Stimulated activated CD8-positive, alpha-beta memory T cell treated with anti-CD3 and anti-CD28 coated beads, Interleukin-7, amount 100 ng/mL, for 4 hours (primary cell): ENCODE measurements at regions not wholly inside any gene's neighbourhood (a gene's known extent, or its start where the extent isn't known, plus 50 kb on each side); places are given as distances from the start of the nearest gene placed in this dataset.

ENCODE experiments used
- DNase-seq, 2 donors: peaks; one replicate each; pipeline ENCODE4 v3.0.0-alpha.2; 2020; ENCODE audit warnings: low read depth in 2 of 2

DNA sequence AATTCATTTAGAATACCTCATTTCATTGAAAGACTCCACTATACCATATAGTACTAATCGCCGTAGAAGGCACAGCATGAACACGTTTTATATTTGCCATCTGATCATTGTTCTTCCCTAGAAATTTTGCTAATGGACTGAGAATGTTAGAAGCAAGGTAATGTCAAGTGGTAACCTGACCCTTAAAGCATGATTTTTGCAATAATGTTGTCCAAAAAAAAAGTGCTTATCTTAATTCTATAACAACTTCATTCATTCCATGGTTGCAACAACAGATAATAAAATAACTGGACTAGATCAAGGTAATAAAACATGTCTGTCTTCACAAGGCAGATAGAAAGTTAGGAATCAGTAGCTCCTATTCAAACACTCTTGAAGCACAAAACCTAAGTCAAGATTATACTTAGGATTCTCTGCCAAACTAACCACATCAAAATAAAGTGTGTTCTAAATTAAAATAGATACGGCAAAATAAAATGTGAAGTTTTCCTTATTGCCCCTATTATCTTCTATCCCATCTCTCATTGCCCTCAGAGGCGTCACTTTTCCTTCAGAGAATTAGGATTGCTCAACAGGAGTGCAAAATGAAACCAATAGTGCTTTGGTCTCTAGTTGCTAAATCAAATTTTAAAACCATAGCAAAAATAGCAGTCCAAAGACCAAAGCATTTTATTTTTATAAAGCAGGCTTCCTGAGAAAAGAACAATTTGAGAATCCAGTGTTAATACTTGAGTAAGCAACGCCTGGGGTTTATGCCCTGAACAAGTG, 317.4 kb upstream of the UBE2E2 start:
- DNase-seq: no peak

DNA sequence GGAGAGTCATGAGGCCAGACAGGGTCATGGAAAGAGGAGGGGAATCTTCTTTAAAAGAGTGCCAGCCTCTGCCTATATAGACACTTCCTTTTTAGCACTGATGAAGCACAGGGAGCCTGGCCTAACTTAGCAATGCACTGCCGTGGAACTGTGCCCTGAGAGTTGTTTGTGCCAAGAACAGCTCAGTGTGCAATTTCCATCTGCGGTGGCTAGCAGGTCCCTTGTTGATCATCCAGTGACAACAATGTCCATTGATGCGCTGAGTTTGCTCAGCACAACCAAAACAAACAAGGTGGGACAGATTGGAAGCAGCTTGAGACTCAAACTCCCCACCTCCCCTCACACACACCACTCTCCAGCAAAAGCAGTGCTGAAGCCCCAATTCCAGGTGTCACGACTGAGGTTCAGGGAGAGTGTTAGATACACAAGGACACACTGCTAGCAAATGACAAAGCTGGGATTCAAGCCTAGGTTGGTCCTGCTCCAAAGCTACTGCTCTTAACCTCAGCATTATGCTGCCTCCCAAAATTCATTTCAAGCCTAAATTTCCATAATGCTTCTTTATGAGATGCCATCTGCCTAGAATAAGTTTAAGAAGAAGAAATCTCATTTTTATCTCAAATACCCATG, 316.6 kb upstream of the UBE2E2 start:
- DNase-seq: no peak

DNA sequence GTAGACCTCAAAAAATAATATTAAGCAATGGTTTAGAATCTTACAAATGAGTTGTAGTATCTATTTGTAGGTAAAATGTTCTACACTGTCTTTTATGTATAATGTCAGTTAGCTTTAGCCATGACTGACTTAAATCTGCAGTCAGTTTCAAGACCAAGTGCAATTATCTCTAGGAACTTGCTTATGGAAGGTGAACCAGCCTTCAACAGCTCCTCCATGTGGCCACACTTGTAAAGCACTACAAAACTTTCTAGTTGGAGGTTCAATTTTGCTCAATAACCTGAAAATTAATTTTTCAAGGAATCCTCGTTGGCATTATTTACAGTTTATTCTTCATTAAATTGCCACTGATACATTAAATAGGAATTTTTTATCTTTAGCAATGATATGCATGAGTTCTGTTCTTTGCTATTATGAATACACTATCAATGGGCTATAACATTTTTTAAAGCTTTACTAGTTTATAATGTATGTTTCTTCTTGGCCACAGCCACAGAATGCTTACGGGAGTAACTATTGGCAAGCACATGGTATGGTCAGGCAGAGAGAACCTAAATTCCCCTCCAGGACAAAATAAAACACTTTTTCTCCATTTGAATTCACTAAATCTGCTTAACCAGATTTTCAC, 315.3 kb upstream of the UBE2E2 start:
- DNase-seq: no peak

DNA sequence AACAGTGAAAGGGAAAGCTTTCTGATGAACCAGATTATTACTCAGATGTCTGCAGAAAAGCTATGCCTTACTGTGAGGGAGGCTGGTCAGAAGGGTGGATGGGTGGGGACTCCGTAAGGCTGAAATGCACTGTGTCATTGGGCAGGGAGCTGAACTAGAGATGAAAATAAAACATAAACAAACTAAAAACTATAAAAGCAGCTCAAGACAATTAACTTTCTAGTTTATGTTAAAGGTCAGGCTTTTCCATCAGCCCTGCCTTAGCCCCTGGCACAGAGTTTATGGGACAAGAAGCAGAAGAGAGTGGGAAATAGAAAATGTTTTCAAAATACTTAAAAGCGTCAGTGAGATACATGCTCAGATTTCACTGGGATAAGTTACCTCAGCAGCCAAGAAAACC, 310.0 kb upstream of the UBE2E2 start:
- DNase-seq: no peak

DNA sequence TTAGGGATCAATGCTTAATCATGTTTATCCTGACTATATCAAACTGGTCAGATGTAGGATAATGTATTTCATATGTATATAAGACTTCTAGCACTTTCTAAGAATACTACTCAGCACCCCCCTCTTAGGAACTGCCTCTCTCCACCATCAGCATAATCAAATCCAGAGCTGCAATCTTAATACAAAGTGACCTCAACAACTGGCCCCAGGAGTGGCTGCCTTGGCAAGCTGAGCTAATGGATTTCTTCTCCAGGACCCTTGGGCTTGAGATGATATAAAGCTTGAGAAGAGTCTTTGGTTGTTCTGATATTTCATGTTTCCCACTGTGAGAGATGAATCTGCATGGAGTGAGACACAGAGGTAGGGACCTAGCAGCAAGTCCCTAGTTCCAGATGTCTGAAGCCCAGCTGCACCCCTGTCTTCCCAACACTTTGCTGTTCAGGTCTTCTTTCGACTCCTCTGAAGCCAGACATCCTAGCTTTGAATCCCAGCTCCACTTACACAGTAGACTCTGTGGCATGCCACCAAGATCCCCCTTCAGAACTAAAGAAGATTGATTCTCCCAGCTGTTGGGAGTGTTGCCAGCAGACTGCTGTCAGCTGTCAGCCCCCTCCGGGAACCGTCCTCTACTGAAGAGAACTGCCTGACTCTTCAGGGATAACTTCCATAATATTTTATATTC, 309.3 kb upstream of the UBE2E2 start:
- DNase-seq: no peak

DNA sequence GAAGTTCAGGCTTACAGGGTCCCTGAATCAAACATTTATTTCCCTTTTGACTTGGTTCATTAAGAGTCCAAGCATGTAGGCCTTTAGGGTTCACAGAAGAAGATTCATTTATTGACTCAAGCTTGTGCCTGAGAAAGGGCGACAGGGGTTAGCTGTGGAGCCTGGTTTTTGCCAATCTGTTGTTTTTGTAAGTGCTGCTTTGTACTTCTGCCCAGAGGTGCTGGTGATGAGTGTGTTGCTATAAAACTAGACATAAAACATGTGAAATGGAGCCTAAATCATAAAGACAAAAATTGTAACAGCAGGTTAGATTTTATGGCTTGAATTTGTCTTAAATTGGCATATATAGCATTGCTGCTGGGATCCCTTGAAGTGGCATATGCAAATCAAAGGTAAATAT, 308.3 kb upstream of the UBE2E2 start:
- DNase-seq: no peak

DNA sequence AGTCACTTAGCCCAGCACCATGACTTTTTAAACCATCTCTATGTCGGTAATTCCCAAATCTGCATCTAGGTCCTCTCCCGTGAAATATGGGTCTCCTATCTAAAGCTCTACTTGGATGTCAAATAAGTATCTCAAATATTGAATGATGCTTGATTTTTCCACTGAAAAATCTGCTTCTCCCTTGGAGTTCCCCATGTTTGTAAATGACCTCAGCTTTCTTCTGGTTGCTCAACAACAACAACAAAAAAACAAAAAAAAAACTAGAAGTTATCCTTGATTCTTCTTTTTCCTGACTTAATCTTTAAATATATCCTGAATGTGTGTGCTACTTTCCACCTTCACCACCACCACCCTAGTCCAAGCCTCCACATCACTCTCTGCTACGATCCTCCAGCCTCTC, 307.5 kb upstream of the UBE2E2 start:
- DNase-seq: no peak

DNA sequence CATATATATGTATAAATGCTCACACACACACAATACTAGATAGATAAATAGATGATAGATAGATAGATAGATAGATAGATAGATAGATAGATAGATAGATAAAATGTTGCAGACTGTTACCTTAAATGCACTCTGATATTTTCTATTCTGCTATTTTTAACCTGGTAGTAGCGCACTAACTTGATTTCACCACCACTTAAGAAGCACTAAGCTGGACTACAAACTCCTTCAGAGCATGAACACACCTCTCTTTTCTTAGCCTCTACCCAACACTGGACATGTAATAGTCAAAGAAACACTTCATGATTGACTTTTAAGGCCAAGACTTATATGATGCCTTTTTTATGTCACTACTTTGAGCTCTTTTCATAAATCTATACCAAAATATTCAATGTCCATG, 304.6 kb upstream of the UBE2E2 start:
- no peak for DNase-seq

DNA sequence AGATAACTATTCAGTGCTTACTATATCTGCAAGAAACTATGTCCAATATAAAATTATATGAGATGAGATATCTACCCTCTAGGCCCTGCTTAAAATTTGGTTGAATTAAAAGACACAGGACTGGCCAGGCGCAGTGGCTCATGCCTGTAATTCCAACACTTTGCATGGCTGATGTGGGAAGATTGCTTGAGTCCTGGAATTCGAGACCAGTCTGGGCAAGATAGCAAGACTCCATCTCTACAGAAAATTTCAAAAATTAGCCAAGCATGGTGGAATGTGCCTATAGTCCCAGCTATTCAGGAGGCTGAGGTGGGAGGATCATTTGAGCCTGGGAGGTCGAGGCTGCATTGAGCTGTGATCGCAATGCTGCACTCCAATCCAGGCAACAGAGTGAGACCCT, 303.7 kb upstream of the UBE2E2 start:
- DNase-seq: no peak

DNA sequence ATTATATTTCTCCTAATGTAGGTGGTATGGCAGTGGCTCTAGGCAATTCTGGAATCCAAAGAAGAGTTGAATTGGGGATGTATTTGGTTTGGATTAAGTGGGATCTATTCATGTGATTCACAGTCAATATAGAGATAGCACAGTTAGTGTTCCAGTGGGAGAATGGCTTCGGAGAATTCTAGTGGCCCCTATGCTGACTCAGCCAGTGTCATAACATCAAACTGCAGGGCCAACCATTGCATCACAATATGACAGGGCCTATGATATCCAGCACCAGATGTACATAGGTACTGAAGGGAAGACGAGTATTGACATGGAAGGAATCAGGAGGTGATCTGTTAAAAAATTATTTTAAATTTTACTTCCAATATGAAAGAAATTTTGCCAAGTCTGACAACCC, 302.8 kb upstream of the UBE2E2 start:
- no peak for DNase-seq

DNA sequence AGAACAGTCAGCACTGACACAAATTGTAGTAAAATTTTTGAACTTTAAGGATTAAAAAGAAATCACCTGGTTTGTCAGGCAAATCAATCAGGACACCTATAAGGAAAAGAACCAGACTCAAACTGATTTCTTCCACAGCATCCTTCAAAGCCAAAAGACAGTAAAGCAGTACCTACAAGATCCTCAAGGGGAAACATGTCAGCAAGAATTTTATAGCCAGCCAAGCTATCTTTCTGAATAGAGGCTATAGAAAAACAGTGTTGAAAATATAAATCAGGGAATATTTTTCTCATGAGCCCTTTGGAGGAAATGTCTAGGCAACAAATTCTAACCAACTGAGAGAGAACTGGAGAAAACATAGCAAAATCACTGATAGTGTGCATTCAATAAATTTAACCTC, 301.4 kb upstream of the UBE2E2 start:
- no peak for DNase-seq

DNA sequence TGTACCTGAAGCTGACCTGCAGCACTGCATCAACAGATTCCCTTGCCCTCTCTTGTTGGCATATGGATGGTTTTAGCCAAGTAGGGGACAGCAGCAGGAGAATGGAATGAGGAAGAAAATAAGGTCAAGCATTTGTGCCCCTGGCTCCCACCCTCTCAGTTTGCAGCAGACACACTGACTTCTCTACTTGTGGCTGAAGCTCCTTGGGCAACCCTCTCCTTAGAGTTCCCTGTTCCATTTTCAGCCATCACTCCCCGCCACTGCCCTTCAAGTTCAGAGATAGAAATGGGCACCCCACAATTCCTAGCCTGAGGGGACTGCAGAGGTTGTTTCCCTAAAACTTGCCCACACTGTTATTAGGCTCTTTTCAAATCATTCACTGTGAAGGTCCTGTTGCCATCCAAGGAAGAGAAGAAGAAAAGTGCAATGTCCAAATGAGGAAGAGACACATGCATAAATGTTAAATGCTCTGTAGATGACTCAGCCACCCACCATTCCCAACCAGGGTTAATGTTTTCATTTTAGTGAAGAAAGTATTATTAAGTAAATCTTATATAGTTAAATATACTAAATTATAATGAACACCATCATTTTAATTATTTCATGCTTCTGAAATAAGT, 295.9 kb upstream of the UBE2E2 start:
- DNase-seq: no peak

DNA sequence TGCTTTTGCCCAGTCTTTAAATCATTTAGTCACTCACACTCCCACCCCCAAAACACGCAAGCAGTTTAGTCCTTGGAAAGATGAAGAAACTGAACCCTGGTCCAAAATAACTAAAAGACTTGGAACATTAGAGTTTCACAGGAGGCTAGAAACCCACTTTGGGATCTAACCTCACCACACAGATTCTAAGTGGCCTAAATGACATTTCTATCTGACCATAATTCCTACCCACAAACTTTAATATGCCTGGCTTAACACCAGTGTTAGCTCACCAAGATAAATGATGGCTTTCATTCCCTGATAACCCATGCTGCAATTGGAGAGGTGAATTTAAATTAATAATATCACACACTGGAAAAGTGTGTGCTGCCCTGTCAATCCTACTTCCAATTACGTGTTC, 295.3 kb upstream of the UBE2E2 start:
- no peak for DNase-seq

DNA sequence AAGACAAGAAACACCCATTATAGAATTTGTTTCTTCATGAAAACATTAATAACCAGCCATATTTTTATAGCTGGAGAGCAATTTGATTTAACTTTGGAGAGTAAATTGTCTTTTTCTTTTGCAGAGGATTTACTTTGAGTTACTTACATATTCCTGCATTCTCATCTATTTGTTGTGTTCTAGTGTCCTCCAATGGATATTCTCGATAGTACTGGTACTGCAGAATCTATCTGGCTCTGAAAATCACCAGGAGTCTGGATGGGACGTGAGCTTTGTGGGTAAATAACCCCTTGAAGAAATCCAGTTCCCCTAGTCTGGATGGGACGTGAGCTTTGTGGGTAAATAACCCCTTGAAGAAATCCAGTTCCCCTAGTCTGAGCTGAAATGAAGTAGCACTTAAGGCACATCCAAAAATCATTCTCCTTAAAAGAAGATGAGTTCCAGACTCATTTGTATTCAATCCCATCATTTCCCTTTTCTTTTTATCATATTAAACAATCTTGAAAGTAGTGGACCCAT, 294.1 kb upstream of the UBE2E2 start:
- no peak for DNase-seq

DNA sequence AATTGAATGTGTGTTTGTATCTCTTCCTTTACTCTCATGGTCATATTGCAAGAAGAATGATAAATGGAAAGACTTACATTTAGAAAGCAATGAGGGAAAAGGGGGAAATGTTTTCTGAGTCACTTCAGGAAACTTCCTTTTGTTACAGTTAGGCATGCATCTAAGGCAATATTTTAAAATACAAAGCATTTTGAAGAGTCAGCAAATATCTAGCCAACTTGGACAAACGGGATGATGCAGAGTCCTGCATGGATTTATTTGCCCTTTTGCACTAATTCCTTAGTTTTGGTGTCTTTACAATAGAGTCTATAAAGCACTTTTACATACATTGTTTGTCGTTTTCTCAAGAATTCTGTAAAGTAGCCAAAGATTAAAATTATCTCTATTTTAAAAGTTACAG, 286.2 kb upstream of the UBE2E2 start:
- no peak for DNase-seq

DNA sequence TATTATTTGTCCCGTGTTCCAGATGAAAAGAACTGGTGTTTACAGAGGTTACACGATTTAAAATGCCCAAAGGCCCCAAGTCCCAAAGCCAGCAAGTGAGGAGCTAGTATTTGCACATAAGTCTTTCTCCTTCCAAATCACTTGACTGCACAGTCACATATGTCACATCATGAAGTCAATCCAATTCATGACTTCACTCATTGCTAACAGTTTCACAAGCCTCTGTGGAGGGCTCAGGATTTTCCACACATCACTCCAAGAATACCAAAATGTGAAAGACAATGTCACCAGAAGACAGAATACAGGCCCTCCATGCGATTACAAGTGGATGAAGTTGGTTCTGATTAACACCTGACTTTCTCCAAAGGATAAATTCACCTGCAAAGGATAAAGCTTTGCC, 283.1 kb upstream of the UBE2E2 start:
- DNase-seq: no peak

DNA sequence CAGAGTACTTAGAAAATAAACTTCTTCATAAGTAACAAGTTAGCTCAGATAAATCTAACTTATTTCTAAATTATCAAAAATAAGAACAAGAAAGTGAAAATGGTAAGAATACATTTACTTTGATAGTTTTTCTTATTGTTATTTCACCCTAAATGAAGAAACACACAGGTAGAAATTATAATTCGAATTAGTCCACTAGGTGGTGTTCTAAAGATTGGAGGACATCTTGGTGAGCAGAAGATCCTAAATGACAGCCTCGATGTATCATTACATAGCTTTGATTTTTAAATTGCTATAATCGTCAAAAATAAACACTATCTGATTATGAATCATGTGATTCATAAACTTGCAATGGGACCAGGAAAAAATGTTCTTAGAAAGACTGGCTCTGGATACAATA, 280.8 kb upstream of the UBE2E2 start:
- DNase-seq: no peak

DNA sequence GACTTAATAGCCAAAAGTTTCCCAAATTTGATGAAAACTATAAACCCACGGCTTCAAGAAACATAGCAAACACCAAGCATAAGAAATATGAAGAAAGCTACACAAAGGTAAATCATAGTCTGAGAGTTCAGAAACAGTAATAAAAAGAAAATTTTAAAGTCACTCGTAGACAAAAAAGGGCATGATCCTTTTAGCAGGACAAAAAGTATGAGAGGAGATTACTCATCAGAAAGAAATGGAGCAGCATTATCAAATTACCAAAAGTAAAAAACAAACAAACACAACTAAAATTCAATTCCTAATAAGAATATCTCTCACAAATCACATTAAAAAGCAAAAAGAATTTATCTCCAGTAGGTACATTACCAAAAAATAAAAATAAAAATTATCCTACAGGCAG, 279.4 kb upstream of the UBE2E2 start:
- no peak for DNase-seq

DNA sequence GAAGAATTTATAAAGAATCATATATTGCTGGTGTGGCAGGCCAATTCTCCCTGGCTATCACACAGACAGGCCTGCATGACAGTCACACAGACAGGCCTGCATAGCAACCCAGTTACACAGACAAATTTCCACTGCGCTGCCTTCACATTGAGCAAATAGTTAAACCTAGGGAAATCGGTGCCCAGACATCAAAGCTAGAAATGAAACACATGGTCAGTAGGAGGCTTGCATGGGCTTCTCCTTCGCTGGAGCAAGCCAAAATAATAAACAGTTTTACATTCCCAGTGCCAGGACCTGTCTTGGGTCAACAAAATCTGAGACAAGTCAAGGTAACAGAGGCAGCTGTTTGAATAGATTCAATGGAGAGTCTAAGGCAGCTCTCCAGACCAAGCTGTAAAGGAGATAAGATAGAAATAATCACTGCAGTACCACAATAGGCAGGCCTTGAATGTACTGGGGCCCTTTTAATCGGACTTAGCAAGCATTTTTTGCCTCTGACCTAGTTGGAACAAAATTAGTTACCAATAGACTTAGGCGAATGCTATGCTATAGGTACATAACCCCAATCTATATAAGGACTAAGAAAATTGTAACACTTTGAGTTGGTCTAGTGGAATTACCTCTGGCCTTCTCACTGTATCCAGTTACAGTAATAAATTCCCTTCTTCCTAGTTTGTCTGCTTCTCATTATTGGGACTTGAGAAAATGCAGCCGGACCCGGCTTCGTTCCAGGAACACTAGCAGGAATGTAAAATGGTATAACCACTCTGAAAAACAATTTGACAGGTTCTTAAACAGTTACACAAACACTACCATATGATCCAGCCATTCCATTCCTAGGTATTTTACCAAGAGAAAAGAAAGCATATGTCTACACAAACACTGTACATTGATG, 274.7 kb upstream of the UBE2E2 start:
- DNase-seq: no peak

DNA sequence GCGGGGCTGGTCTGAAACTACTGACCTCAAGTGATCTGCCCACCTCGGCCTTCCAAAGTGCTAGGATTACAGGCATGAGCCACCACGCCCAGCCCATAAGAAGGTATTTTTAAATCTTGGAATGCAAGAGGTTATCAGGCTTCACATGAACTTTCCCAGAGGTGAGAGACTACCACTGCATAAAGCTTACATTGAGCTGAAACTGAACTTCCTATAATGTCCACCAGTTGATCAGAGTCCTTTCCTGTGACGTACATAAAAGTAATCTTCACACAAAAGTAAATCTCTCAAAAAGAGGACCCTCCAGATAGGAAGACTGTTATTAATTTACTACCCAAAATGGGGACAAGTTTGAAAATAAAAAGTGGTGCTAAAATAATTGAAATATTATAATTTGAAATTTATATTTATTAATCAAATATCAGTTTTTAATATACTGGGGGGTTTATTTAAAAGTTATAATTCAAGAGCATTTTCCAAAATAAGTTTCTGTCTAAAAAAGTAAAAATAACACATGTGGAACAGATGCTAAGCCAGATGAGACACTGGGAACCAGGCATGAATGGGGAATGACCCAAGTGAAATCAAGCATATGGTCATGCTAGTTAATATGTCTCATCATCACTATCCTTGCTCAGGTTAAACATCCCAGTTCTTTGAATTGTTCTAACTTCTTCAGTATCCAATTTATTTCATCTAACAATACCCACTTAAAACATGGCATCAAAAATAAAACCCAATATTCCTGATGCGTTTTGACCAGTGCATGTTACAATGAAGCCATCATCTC, 269.9 kb upstream of the UBE2E2 start:
- DNase-seq: no peak

DNA sequence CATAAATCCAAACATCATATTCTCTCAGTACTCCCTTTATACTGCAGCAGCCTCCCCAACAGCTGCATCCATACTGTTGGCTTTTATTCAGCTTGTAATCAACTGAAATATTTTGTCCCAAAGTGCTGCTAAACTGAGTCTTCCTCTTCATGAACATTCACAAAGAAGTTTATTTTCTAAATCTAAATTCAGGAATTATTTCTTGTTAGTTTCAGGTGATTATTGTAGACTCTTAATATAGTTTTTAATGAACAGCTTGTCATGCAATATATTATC, 269.3 kb upstream of the UBE2E2 start:
- DNase-seq: no peak
